ENCODE measurements at regions not wholly inside any gene's neighbourhood (a gene's known extent, or its start where the extent isn't known, plus 50 kb on each side); places are given as distances from the start of the nearest gene placed in this dataset.
"Not testable (repeated sequence)": the region's sequence is repeated elsewhere in the genome, so short reads cannot be mapped to it uniquely, and the experiment has no call there.

- no peak for DNase-seq (ENCODE audit: low spot score)
These were observed 176.1 kb upstream of the MAGEB16 start for GRCh38 chrX:35622040-35622439.

GRCh38 chrX:35622601-35623000, 175.5 kb upstream of the MAGEB16 start:
- no peak for DNase-seq (ENCODE audit: low spot score)

DNA sequence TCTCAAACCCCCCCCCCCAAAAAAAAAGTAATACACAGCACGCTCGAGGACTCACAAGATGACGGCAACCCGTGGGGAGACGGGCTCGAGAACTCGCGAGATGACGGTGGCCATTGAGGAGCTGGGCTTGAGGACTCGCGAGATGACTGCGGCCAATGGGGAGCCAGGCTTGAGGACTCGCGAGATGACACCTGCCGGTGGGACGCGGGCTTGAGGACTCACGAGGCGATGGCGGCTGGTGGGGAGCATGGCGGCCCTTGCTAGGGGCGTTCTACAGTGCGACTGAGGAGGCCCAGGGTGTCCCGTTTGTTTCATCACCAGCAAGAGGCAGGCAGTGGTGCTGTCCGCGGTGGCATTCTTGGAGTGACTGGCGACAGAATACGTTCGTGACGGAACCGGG, 172.4 kb upstream of the MAGEB16 start:
- no peak for DNase-seq (ENCODE audit: low spot score)

GRCh38 chrX:35626124-35626523, 172.0 kb upstream of the MAGEB16 start:
- no peak for DNase-seq (ENCODE audit: low spot score)

- not testable (repeated sequence) for DNase-seq (ENCODE audit: low spot score)
These were observed 162.2 kb upstream of the MAGEB16 start for GRCh38 chrX:35635971-35636370.

DNA sequence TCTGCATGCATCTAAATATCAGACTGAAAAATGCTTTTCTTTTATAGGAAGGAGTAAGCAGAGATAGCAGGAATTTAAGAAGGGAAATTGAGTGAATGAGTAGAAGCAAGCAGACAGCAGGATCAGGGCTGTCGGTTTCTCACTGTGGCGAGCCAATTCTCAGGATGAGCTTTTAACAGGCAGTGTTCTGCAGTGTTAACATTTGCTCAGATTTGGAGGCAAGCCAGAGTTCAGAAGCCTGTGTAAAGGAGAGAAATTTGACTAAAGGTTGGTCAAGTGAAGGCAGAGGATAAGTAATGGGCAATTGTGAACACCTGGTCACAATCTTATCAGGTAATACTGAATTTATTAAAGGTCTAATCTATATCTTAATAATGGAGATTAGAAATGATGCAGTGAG, 133.3 kb upstream of the MAGEB16 start:
- DNase-seq (ENCODE audit: low spot score): no peak

GRCh38 chrX:35665311-35665710, 132.8 kb upstream of the MAGEB16 start:
- no peak for DNase-seq (ENCODE audit: low spot score)

GRCh38 chrX:35670889-35671288, 127.3 kb upstream of the MAGEB16 start:
- no peak for DNase-seq (ENCODE audit: low spot score)

DNA sequence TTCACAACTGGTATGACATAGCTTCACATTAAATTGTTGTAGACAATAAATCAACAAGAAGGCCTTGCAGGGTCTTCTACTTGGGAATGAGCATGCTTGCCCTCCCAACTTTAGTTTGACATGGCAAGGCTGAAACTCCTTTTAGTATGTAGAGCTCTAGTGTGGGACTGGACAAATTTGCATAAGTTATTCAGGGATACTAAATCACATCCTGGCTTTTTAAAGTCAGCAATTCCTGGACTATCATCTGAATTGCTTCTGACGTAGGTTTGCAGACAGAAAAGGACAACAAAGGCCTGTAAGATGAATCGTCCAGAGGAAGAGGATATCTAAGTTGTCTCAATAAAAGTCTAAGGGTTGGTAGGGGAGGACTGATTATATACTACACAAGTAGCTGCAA, 123.0 kb upstream of the MAGEB16 start:
- no peak for DNase-seq (ENCODE audit: low spot score)

DNA sequence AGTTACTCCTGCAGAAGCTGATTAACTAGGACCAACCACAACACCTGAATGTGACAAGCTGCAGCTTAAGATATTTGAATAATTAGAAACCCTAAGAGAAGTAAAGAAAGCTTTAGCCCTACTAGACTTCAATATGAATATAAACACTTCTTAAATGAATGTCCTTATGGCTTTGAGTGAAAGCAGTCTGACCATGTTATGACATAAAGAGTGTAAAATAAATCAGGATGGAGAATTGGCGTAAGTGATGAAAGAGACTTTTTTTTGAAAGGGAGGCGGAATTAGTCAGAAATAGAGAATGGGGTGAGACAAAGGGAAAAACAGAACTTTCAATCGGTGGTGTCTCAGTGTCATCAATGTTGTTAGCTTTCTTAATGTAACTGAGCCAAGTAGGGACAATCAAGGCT, 117.2 kb upstream of the MAGEB16 start:
- DNase-seq (ENCODE audit: low spot score): no peak

GRCh38 chrX:35682476-35682875, 115.7 kb upstream of the MAGEB16 start:
- DNase-seq (ENCODE audit: low spot score): no peak

DNA sequence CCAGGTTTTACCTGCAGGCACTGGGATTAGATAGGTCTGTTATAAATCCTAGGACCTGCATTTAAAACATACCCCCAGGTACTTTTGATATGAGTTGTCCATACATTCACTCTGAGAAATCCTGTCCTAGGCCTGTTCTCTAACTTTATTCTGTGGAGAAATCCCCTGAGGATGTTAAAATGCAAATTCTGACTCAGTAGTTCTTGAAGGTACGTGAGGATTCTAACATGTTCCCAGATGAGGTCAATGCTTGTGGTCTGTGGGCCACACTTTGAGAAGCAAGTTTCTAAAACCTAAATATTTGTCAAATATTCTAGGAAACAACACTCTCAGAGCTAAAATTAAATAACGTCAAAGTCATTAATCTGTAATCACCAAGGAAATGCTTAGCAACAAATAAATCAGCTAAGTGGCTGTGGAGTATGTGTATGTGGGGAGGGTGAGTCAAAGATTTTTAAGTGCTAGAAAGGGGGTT, 101.3 kb upstream of the MAGEB16 start:
- DNase-seq (ENCODE audit: low spot score): no peak

DNA sequence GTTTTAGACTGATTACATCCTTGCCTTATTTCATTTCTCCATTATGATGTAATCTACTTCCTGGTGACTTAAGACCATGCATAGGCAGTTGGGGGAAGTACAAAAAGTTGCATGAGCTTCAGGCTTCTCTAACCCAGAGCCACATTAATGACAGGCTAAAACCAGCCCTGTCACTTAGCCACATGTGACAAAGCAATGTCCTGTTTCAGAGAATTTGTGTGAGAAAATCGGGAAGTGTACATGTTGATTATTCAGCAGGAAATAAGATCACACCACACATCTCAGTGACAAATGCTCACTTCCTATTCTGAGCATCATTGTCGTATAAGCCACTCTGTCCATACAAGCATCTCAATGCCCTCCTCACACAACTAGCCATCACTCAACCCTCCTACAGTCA, 98.5 kb upstream of the MAGEB16 start:
- DNase-seq (ENCODE audit: low spot score): no peak

DNA sequence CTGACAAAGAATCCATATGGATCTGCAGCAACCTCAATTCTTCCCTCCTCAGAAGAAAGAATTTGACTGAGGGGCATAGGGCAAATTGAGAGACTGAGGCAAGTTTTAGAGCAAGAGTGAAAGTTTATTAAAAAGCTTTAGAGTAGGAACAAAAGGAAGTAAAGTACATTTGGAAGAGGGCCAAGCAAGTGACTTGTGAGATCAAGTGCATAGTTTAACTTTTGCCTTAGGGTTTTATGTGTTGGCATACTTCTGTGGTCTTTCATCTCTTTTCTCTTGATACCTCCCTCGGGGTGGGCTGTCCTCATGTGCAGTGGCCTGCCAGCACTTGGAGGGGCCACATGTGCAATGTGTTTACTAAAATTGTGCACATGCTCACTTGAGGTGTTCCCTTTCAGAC, 98.0 kb upstream of the MAGEB16 start:
- DNase-seq (ENCODE audit: low spot score): no peak

DNA sequence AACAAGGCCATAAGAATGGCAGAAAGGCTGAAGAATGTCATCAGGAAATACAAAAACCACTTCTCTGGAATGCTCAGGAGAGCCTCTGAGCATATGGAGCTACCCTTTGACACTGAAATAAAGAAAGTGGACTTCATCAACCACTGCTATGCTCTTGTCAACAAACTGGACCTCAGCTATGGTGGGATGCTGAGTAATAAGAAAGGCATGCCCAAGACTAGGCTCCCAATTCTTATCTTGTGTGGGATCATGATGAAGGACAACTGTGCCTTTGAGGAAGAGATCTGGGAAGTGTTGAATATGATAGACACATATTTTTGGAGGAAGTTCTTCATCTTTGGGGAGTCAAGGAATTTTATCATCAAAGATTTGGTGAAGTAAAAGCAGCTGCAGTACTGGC, 86.9 kb upstream of the MAGEB16 start:
- no peak for DNase-seq (ENCODE audit: low spot score)

- DNase-seq (ENCODE audit: low spot score): no peak
These were observed 76.0 kb upstream of the MAGEB16 start for GRCh38 chrX:35722128-35722527.

- DNase-seq (ENCODE audit: low spot score): no peak
These were observed 72.0 kb upstream of the MAGEB16 start for GRCh38 chrX:35726176-35726575.

DNA sequence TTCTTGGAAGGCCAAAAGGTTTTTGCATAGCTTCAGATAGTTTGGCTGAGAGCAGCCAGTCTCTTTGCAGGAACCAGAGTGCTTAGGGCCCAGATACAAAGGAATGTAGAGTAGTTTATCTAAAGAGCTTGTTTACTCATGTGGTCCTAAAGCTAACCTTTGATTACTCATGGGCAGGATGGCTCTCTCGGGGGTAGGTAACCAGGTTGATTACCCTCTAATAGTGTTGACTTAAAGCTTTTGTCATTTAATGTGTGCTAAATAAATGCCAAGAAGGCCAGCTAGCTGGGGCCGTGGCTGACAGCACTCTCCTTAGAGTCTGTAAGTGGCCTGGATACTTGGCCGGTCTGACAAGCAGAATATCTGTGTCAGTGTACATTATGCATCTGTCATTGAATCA, 69.7 kb upstream of the MAGEB16 start:
- no peak for DNase-seq (ENCODE audit: low spot score)

DNA sequence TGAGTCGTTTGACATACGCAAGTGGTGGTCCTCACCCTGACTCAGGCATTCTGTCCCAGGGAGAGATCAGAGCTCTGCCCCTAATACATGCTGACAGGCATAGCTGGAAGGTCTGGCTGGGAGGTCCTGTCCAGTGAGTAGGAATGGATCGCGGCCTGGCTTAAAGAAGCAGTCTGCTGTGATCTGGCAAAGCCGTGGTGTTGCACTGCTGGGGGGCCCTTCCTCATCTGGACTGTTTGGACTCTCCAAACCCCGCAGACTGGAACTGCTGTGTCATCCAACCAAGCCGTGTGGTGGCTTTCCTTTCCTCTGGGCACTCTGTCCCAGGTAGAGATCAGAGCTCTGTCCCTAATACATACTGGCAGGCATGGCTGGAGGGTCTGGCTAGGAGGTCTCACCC, 64.3 kb upstream of the MAGEB16 start:
- no peak for DNase-seq (ENCODE audit: low spot score)

- no peak for DNase-seq (ENCODE audit: low spot score)
These were observed 57.0 kb upstream of the MAGEB16 start for GRCh38 chrX:35741142-35741541.

DNA sequence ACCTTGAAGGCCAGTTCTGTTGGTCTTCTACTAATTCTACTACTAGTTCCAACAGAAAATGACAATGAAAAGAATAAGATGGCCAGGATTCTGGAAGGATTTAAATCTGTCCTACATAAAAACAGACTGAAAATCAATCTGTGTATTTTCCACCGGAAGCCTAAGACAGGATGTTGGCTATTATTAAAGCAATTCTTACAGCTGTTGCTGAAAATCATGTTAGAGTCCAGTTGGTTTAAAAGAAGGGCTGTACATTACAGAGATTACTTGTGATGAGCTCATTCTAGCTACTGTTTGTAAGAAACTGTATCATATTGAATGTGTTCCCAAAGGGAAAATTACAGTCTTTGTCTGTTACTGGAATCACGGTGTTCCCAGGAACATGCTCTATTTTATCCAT, 54.8 kb upstream of the MAGEB16 start:
- no peak for DNase-seq (ENCODE audit: low spot score)

Data from HuH-7 (cell line).